IMR-90 (cell line): ENCODE measurements at regions not wholly inside any gene's neighbourhood (a gene's known extent, or its start where the extent isn't known, plus 50 kb on each side); places are given as distances from the start of the nearest gene placed in this dataset.

Experiments
- ATAC-seq: fragments of 200-7000 bp; cut with Tn5 transposase; 2 replicates; pipeline ENCODE4 v1.9.1; 2020; ENCODE audit warnings: low read depth, mild to moderate bottlenecking, moderate library complexity
- BruUV-seq: library from RNA; stranded (reverse); fragments of 400-500 nt; replicated peaks from 2 replicates; lab custom pipeline; 2021; lab: Mats Ljungman, UMichigan
- CTCF ChIA-PET: fragments of 300-600 bp; formaldehyde crosslinking; extraction: SDS; loops from one replicate; lab custom pipeline; 2021; ENCODE audit warnings: antibody characterized with exemption; lab: Yijun Ruan, JAX
- POLR2A ChIA-PET: fragments of 300-600 bp; sonication (Branson Sonifier 250); formaldehyde crosslinking; loops from one replicate; lab custom pipeline; 2022; ENCODE audit warnings: antibody characterized with exemption; ENCODE audit not compliant: unreplicated experiment; lab: Charles Lee
- DNase-seq: peaks from one replicate; pipeline ENCODE4 v3.0.0; 2013
- H2AFZ ChIP-seq: replicated peaks from 2 replicates; pipeline ENCODE3; 2013; ENCODE audit warnings: low read length, mild to moderate bottlenecking; ENCODE audit not compliant: poor library complexity
- H2AK5ac ChIP-seq: 2 replicates; pipeline ENCODE4 v1.6.1; 2013; ENCODE audit warnings: low read depth, low read length, inconsistent platforms
- H2AK9ac ChIP-seq: replicated peaks from 2 replicates; pipeline ENCODE3; 2013; ENCODE audit warnings: mild to moderate bottlenecking, low read depth, low read length, moderate library complexity; ENCODE audit not compliant: poor library complexity
- H2BK120ac ChIP-seq: 2 replicates; pipeline ENCODE4 v1.6.1; 2013; ENCODE audit warnings: low read depth, low read length, inconsistent platforms
- H2BK15ac ChIP-seq: 3 replicates; pipeline ENCODE4 v1.6.1; 2013; ENCODE audit warnings: low read depth, low read length, inconsistent platforms
- H2BK20ac ChIP-seq: 2 replicates; pipeline ENCODE4 v1.6.1; 2013; ENCODE audit warnings: low read depth, mild to moderate bottlenecking, inconsistent platforms, low read length, moderate library complexity
- H2BK5ac ChIP-seq: 2 replicates; pipeline ENCODE4 v1.6.1; 2013; ENCODE audit warnings: mild to moderate bottlenecking, low read depth, low read length, inconsistent platforms; ENCODE audit not compliant: poor library complexity, severe bottlenecking
- H3K14ac ChIP-seq: replicated peaks from 2 replicates; pipeline ENCODE4 v1.6.1; 2013; ENCODE audit warnings: low read depth, low read length, inconsistent platforms
- H3K18ac ChIP-seq: 2 replicates; pipeline ENCODE4 v1.6.1; 2013; ENCODE audit warnings: low read depth, low read length, control low read depth
- H3K23ac ChIP-seq: 2 replicates; pipeline ENCODE4 v1.6.1; 2013; ENCODE audit warnings: low read depth, low read length, inconsistent platforms
- H3K27ac ChIP-seq: 2 replicates; pipeline ENCODE4 v1.5.1; 2013; ENCODE audit warnings: mild to moderate bottlenecking, control low read depth, low read length; ENCODE audit not compliant: insufficient read depth
- H3K27me3 ChIP-seq: 2 replicates; pipeline ENCODE4 v1.6.1; 2013; ENCODE audit warnings: low read length; ENCODE audit not compliant: control insufficient read depth, insufficient read depth
- H3K36me3 ChIP-seq: 2 replicates; pipeline ENCODE4 v1.6.1; 2013; ENCODE audit warnings: low read length, mixed read lengths; ENCODE audit not compliant: control insufficient read depth, insufficient read depth
- H3K4ac ChIP-seq: 2 replicates; pipeline ENCODE4 v1.6.1; 2013; ENCODE audit warnings: low read depth, low read length, inconsistent platforms
- H3K4me1 ChIP-seq: 2 replicates; pipeline ENCODE4 v1.6.1; 2013; ENCODE audit warnings: low read length, mixed read lengths; ENCODE audit not compliant: control insufficient read depth, insufficient read depth
- H3K4me2 ChIP-seq: 2 replicates; pipeline ENCODE4 v1.6.1; 2013; ENCODE audit warnings: low read depth, mild to moderate bottlenecking, control low read depth, low read length, moderate library complexity
- H3K4me3 ChIP-seq: 2 replicates; pipeline ENCODE4 v1.5.1; 2013; ENCODE audit warnings: low read depth, mild to moderate bottlenecking, control low read depth, low read length, moderate library complexity; ENCODE audit not compliant: insufficient read depth
- H3K56ac ChIP-seq: 2 replicates; pipeline ENCODE4 v1.6.1; 2013; ENCODE audit warnings: low read length, inconsistent platforms; ENCODE audit not compliant: insufficient read depth; ENCODE audit errors: extremely low read depth
- H3K79me1 ChIP-seq, 2 experiments: 2 replicates each; pipeline ENCODE4 v1.6.1; 2013; ENCODE audit warnings: low read length in 2 of 2, inconsistent platforms in 1 of 2, low read depth in 1 of 2
- H3K9ac ChIP-seq: 2 replicates; pipeline ENCODE4 v1.6.1; 2013; ENCODE audit warnings: low read depth, low read length, control low read depth
- H3K9me1 ChIP-seq: 2 replicates; pipeline ENCODE4 v1.6.1; 2013; ENCODE audit warnings: low read length, inconsistent platforms; ENCODE audit not compliant: insufficient read depth
- H3K9me3 ChIP-seq: 2 replicates; pipeline ENCODE4 v1.6.1; 2013; ENCODE audit warnings: low read length; ENCODE audit not compliant: control insufficient read depth, insufficient read depth
- H4K20me1 ChIP-seq: 2 replicates; pipeline ENCODE4 v1.6.1; 2013; ENCODE audit warnings: low read length, inconsistent platforms; ENCODE audit not compliant: insufficient read depth
- H4K5ac ChIP-seq: 2 replicates; pipeline ENCODE4 v1.6.1; 2013; ENCODE audit warnings: mild to moderate bottlenecking, low read depth, low read length, control low read depth
- H4K8ac ChIP-seq, 2 experiments: 2 replicates each; pipeline ENCODE4 v1.6.1; 2013; ENCODE audit warnings: low read depth in 2 of 2, low read length in 2 of 2, control low read depth in 1 of 2, inconsistent platforms in 1 of 2
- H4K91ac ChIP-seq: 2 replicates; pipeline ENCODE4 v1.6.1; 2013; ENCODE audit warnings: low read depth, low read length, inconsistent platforms; ENCODE audit not compliant: insufficient read depth
- BHLHE40 ChIP-seq: fragments of 150-350 bp; IDR thresholded peaks from 2 replicates; pipeline ENCODE4 v1.6.1; 2016; ENCODE audit warnings: mild to moderate bottlenecking, low read depth, low read length
- CEBPB ChIP-seq: IDR thresholded peaks from 2 replicates; pipeline ENCODE4 v1.6.1; 2012; ENCODE audit warnings: low read depth, low read length, improper control_type of control experiment
- CHD1 ChIP-seq: IDR thresholded peaks from 2 replicates; pipeline ENCODE4 v1.6.1; 2012; ENCODE audit warnings: low read depth, low read length, improper control_type of control experiment
- FOS ChIP-seq: fragments of 150-350 bp; IDR thresholded peaks from 2 replicates; pipeline ENCODE4 v1.6.1; 2016; ENCODE audit warnings: low read depth, low read length
- MAFK ChIP-seq: IDR thresholded peaks from 2 replicates; pipeline ENCODE4 v1.6.1; 2012; ENCODE audit warnings: low read depth, low read length, improper control_type of control experiment
- MAZ ChIP-seq: IDR thresholded peaks from 2 replicates; pipeline ENCODE4 v1.6.1; 2012; ENCODE audit warnings: low read depth, mild to moderate bottlenecking, low read length, improper control_type of control experiment, moderate library complexity, borderline replicate concordance
- MXI1 ChIP-seq: IDR thresholded peaks from 2 replicates; pipeline ENCODE4 v1.6.1; 2012; ENCODE audit warnings: low read depth, mild to moderate bottlenecking, low read length, moderate library complexity, borderline replicate concordance
- NFE2L2 ChIP-seq: fragments of 150-350 bp; IDR thresholded peaks from 2 replicates; pipeline ENCODE4 v1.6.1; 2016; ENCODE audit warnings: low read depth, mild to moderate bottlenecking, low read length
- POLR2A ChIP-seq: IDR thresholded peaks from 2 replicates; pipeline ENCODE4 v1.6.1; 2012; ENCODE audit warnings: mild to moderate bottlenecking, low read depth, low read length
- RAD21 ChIP-seq: IDR thresholded peaks from 2 replicates; pipeline ENCODE4 v1.6.1; 2012; ENCODE audit warnings: low read length, improper control_type of control experiment
- RFX5 ChIP-seq: IDR thresholded peaks from 2 replicates; pipeline ENCODE4 v1.8.0; 2012; ENCODE audit warnings: low read depth, mild to moderate bottlenecking, low read length, moderate library complexity
- SMC3 ChIP-seq: fragments of 150-350 bp; IDR thresholded peaks from 2 replicates; pipeline ENCODE4 v1.6.1; 2016; ENCODE audit warnings: low read depth, mild to moderate bottlenecking, antibody characterized with exemption, low read length, moderate library complexity
- WGBS, 2 experiments: methylation state at CpG; one replicate each; pipeline versions ENCODE4 v1.1.5 to v1.1.7; 2013; ENCODE audit warnings: missing lambda C conversion rate in 2 of 2; ENCODE audit not compliant: insufficient read length in 1 of 2; ENCODE audit errors: extremely low coverage in 2 of 2; 5-methylcytosine and 5-hydroxymethylcytosine counted together
- dilution Hi-C: fragments of 300-500 bp; cut with HindIII; formaldehyde crosslinking; loops from one replicate; pipeline ENCODE4 v1.14.3; 2018; ENCODE audit warnings: low sequenced_read_pairs; ENCODE audit not compliant: unreplicated experiment
- in situ Hi-C: fragments of 300-500 bp; cut with MboI; formaldehyde crosslinking; loops from 3 replicates; pipeline ENCODE4 v1.14.3; 2019; ENCODE audit warnings: low sequenced_read_pairs, inconsistent platforms, mixed read lengths
- intact Hi-C: fragments of 100-400 bp; cut with micrococcal nuclease; formaldehyde crosslinking; loops from 2 replicates; pipeline ENCODE4 v1.10.0; 2022
- TF ChIP-seq, protein P1 (sequence below): fragments of 150-350 bp; IDR thresholded peaks from 2 replicates; pipeline ENCODE4 v1.6.1; 2017; ENCODE audit warnings: mild to moderate bottlenecking, antibody characterized with exemption, low read length, low read depth
- TF ChIP-seq, protein P2 (sequence below): fragments of 150-350 bp; IDR thresholded peaks from 2 replicates; pipeline ENCODE4 v1.6.1; 2016; ENCODE audit warnings: low read depth, mild to moderate bottlenecking, low read length, moderate library complexity, borderline replicate concordance
- TF ChIP-seq, protein P3 (sequence below): conservative IDR thresholded peaks from 2 replicates; pipeline ENCODE4 v1.5.1; 2012; ENCODE audit warnings: mild to moderate bottlenecking, low read depth, low read length, improper control_type of control experiment

DNA sequence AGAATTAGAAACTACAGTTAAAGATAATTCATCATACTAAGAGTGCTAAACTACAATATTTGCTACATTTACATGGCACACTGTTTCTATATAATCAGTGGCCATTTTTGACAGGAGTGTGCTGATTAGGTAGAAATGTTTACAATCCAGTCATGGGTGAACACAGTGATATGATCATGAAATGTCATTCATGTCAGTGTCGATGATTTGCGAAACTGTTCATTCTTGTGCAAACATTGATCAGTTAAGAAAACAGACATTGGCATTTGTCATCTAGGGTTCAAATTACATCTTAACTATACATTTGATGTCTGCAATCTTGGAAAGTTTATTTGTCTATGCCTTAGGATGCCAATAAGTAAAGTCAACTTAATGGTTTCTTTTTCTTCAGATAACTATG is 474.9 kb downstream of the DOK5 start:
- Histone ChIP-seq H2BK15ac (no peak overlapping the region), H3K14ac (no peak overlapping the region), H2AK5ac (no peak overlapping the region), H3K79me1 (no peaks in the 10 kb centered on the region), H3K36me3 (no peaks in the 10 kb centered on the region), H3K27me3 (no peaks in the 10 kb centered on the region), H3K4ac (no peak overlapping the region), H3K27ac (no peak overlapping the region), H3K18ac (no peak overlapping the region), H2BK120ac (no peak overlapping the region), H2AK9ac (no peak overlapping the region), H2BK5ac (no peak overlapping the region), H4K91ac (no peak overlapping the region), H4K8ac (no peak overlapping the region), H4K20me1 (no peaks in the 10 kb centered on the region), H4K5ac (no peak overlapping the region), H2AFZ (no peak overlapping the region), H3K9ac (no peak overlapping the region), H3K9me3 (peaks cover 7% of the 10 kb centered on the region), H3K9me1 (no peaks in the 10 kb centered on the region), H3K4me3 (no peak overlapping the region), H3K56ac (no peak overlapping the region), H3K23ac (no peak overlapping the region), H3K4me1 (no peaks in the 10 kb centered on the region), H3K4me2 (no peak overlapping the region), H2BK20ac (no peak overlapping the region)
- BruUV-seq = no TSS peak
- ChIA-PET POLR2A (no interaction called here), CTCF (no interaction called here)
- WGBS, 2 experiments = no CpG with 5 or more reads among the region's 2 CpGs
- intact Hi-C loops = no loop called here
- TF ChIP-seq MAFK (no peak), POLR2A (no peak), BHLHE40 (no peak), FOS (no peak), RFX5 (no peak), CEBPB (no peak), MAZ (no peak), SMC3 (no peak), CHD1 (no peak), MXI1 (no peak), NFE2L2 (no peak), RAD21 (no peak)
- TF ChIP-seq, protein P1, sequence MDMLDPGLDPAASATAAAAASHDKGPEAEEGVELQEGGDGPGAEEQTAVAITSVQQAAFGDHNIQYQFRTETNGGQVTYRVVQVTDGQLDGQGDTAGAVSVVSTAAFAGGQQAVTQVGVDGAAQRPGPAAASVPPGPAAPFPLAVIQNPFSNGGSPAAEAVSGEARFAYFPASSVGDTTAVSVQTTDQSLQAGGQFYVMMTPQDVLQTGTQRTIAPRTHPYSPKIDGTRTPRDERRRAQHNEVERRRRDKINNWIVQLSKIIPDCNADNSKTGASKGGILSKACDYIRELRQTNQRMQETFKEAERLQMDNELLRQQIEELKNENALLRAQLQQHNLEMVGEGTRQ = no peak
- TF ChIP-seq, protein P2, sequence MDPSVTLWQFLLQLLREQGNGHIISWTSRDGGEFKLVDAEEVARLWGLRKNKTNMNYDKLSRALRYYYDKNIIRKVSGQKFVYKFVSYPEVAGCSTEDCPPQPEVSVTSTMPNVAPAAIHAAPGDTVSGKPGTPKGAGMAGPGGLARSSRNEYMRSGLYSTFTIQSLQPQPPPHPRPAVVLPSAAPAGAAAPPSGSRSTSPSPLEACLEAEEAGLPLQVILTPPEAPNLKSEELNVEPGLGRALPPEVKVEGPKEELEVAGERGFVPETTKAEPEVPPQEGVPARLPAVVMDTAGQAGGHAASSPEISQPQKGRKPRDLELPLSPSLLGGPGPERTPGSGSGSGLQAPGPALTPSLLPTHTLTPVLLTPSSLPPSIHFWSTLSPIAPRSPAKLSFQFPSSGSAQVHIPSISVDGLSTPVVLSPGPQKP = no peak
- TF ChIP-seq, protein P3, sequence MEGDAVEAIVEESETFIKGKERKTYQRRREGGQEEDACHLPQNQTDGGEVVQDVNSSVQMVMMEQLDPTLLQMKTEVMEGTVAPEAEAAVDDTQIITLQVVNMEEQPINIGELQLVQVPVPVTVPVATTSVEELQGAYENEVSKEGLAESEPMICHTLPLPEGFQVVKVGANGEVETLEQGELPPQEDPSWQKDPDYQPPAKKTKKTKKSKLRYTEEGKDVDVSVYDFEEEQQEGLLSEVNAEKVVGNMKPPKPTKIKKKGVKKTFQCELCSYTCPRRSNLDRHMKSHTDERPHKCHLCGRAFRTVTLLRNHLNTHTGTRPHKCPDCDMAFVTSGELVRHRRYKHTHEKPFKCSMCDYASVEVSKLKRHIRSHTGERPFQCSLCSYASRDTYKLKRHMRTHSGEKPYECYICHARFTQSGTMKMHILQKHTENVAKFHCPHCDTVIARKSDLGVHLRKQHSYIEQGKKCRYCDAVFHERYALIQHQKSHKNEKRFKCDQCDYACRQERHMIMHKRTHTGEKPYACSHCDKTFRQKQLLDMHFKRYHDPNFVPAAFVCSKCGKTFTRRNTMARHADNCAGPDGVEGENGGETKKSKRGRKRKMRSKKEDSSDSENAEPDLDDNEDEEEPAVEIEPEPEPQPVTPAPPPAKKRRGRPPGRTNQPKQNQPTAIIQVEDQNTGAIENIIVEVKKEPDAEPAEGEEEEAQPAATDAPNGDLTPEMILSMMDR = no peak
- no peak for ATAC-seq
- DNase-seq = no peak
- in situ Hi-C loops = no loop called here
- dilution Hi-C loops = no loop called here
